ENCODE measurements at regions not wholly inside any gene's neighbourhood (a gene's known extent, or its start where the extent isn't known, plus 50 kb on each side); places are given as distances from the start of the nearest gene placed in this dataset.

DNA sequence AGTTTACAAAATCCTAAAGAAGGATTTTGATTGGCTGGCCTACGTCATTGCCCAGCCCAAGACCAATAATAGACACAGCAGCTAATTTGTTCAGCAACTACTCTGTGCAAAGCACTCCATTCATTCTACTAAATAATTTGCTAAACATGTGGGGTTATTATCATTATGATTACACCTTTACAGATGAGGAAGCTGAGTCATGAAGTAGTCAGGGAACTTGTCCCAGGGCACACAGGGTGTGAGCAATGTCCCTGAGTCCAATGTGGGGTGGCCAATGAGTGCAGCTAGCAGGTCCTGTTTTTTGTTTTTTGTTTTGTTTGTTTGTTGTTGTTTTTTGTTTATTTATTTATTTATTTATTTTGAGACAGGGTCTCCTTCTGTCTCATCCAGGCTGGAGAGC lies 183.6 kb downstream of the ABHD5 start:
- DNase-seq (ENCODE audit: low read depth in 1 of 2, low spot score in 1 of 2) = no peak
- no peak overlapping the region for H3K27ac ChIP-seq (replicated peaks)
- TF ChIP-seq SPI1 (IDR thresholded peaks at IDR 0.05; ENCODE audit: borderline replicate concordance, low read depth) (no peak), GABPA (IDR thresholded peaks at IDR 0.05; ENCODE audit: low read depth) (no peak), POLR2AphosphoS5 (IDR thresholded peaks at IDR 0.05; ENCODE audit: low read depth) (no peak)
- TF ChIP-seq, protein P1, sequence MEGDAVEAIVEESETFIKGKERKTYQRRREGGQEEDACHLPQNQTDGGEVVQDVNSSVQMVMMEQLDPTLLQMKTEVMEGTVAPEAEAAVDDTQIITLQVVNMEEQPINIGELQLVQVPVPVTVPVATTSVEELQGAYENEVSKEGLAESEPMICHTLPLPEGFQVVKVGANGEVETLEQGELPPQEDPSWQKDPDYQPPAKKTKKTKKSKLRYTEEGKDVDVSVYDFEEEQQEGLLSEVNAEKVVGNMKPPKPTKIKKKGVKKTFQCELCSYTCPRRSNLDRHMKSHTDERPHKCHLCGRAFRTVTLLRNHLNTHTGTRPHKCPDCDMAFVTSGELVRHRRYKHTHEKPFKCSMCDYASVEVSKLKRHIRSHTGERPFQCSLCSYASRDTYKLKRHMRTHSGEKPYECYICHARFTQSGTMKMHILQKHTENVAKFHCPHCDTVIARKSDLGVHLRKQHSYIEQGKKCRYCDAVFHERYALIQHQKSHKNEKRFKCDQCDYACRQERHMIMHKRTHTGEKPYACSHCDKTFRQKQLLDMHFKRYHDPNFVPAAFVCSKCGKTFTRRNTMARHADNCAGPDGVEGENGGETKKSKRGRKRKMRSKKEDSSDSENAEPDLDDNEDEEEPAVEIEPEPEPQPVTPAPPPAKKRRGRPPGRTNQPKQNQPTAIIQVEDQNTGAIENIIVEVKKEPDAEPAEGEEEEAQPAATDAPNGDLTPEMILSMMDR (IDR thresholded peaks at IDR 0.05; ENCODE audit: insufficient read depth, low read length) = no peak
- TF ChIP-seq, protein P2, sequence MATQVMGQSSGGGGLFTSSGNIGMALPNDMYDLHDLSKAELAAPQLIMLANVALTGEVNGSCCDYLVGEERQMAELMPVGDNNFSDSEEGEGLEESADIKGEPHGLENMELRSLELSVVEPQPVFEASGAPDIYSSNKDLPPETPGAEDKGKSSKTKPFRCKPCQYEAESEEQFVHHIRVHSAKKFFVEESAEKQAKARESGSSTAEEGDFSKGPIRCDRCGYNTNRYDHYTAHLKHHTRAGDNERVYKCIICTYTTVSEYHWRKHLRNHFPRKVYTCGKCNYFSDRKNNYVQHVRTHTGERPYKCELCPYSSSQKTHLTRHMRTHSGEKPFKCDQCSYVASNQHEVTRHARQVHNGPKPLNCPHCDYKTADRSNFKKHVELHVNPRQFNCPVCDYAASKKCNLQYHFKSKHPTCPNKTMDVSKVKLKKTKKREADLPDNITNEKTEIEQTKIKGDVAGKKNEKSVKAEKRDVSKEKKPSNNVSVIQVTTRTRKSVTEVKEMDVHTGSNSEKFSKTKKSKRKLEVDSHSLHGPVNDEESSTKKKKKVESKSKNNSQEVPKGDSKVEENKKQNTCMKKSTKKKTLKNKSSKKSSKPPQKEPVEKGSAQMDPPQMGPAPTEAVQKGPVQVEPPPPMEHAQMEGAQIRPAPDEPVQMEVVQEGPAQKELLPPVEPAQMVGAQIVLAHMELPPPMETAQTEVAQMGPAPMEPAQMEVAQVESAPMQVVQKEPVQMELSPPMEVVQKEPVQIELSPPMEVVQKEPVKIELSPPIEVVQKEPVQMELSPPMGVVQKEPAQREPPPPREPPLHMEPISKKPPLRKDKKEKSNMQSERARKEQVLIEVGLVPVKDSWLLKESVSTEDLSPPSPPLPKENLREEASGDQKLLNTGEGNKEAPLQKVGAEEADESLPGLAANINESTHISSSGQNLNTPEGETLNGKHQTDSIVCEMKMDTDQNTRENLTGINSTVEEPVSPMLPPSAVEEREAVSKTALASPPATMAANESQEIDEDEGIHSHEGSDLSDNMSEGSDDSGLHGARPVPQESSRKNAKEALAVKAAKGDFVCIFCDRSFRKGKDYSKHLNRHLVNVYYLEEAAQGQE (IDR thresholded peaks at IDR 0.05; ENCODE audit: insufficient replicate concordance, low read depth) = no peak
- H3K27me3 ChIP-seq (ENCODE audit: insufficient read depth, poor library complexity, severe bottlenecking) = peaks cover 5% of the 10 kb centered on the region
- H3K4me3 ChIP-seq (replicated peaks; ENCODE audit: insufficient read depth, low read length) = no peak overlapping the region

DNA sequence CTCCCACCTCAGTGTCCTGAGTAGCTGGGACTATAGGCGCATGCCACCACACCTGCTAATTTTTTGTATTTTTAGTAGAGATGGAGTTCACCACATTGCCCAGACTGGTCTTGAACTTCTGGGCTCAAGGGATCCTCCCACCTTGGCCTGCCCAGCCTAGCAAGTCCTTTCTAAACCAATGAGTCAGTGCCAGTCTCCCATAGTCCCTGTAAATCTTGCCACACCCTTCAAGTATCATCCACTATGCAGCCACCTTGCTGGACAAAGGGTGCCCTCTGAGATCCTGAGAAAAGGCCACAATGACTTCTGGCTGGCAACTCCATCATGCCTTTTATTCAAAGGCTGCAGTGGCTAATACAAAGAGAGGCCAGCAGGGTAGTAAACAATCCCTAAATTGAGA lies 184.0 kb downstream of the ABHD5 start:
- TF ChIP-seq, protein P1 (IDR thresholded peaks at IDR 0.05; ENCODE audit: insufficient read depth, low read length) = no peak
- TF ChIP-seq POLR2AphosphoS5 (IDR thresholded peaks at IDR 0.05; ENCODE audit: low read depth) = no peak
- TF ChIP-seq SPI1 (IDR thresholded peaks at IDR 0.05; ENCODE audit: borderline replicate concordance, low read depth) = no peak
- TF ChIP-seq, protein P2 (IDR thresholded peaks at IDR 0.05; ENCODE audit: insufficient replicate concordance, low read depth) = no peak
- TF ChIP-seq GABPA (IDR thresholded peaks at IDR 0.05; ENCODE audit: low read depth) = no peak
- Histone ChIP-seq H3K27ac (replicated peaks) (no peak overlapping the region), H3K27me3 (ENCODE audit: insufficient read depth, poor library complexity, severe bottlenecking) (peaks cover 5% of the 10 kb centered on the region), H3K4me3 (replicated peaks; ENCODE audit: insufficient read depth, low read length) (no peak overlapping the region)
- DNase-seq (ENCODE audit: low read depth in 1 of 2, low spot score in 1 of 2) = no peak

DNA sequence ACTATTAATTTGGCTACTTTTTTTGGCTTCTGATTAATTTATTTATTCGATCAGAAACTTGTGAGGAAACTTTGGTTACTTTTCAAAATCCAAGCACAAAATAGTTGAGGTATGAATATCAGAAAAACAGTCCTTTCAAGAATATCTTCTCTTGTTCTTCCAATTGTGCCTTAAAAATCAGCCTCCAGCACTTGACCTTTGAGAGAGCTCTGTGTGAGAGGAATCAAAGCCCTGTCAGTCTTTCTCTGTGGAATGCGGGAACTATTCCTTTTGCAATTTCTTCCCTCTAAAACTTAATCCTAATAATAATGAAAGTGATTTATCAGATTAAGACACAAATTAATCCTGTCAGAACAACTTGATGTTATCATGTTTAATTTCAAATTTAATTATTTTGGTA lies 185.9 kb downstream of the ABHD5 start:
- Histone ChIP-seq H3K27ac (replicated peaks) (no peak overlapping the region), H3K27me3 (ENCODE audit: insufficient read depth, poor library complexity, severe bottlenecking) (no peaks in the 10 kb centered on the region), H3K4me3 (replicated peaks; ENCODE audit: insufficient read depth, low read length) (no peak overlapping the region)
- TF ChIP-seq GABPA (IDR thresholded peaks at IDR 0.05; ENCODE audit: low read depth) = no peak
- TF ChIP-seq, protein P1 (IDR thresholded peaks at IDR 0.05; ENCODE audit: insufficient read depth, low read length) = no peak
- no peak for TF ChIP-seq POLR2AphosphoS5 (IDR thresholded peaks at IDR 0.05; ENCODE audit: low read depth)
- TF ChIP-seq, protein P2 (IDR thresholded peaks at IDR 0.05; ENCODE audit: insufficient replicate concordance, low read depth) = no peak
- TF ChIP-seq SPI1 (IDR thresholded peaks at IDR 0.05; ENCODE audit: borderline replicate concordance, low read depth) = no peak
- no peak for DNase-seq (ENCODE audit: low read depth in 1 of 2, low spot score in 1 of 2)

Measured in HL-60 (cell line).